GM12878 (cell line): ENCODE measurements at regions not wholly inside any gene's neighbourhood (a gene's known extent, or its start where the extent isn't known, plus 50 kb on each side); places are given as distances from the start of the nearest gene placed in this dataset.

Source experiments
- ATAC-seq: fragments of 200-7000 bp; cut with Tn5 transposase; 3 replicates; pipeline ENCODE4 v1.9.1; 2020; ENCODE audit warnings: mild to moderate bottlenecking, moderate library complexity
- BruUV-seq: library from RNA; stranded (reverse); fragments of 400-500 nt; replicated peaks from 2 replicates; lab custom pipeline; 2021; lab: Mats Ljungman, UMichigan
- CTCF ChIA-PET: fragments of 300-600 bp; sonication (Branson Sonifier 250); formaldehyde crosslinking; extraction: SDS; loops from one replicate; lab custom pipeline; 2021; ENCODE audit warnings: inconsistent platforms; lab: Yijun Ruan, JAX
- POLR2A ChIA-PET: fragments of 350-600 bp; formaldehyde crosslinking; extraction: SDS; loops from one replicate; lab custom pipeline; 2021; ENCODE audit warnings: inconsistent platforms; lab: Charles Lee
- RAD21 ChIA-PET: fragments of 300-600 bp; sonication (Branson Sonifier 250); formaldehyde crosslinking; loops from one replicate; lab custom pipeline; 2023; ENCODE audit warnings: antibody characterized with exemption; ENCODE audit not compliant: unreplicated experiment; lab: Charles Lee
- SMC1A ChIA-PET: fragments of 300-600 bp; sonication (Branson Sonifier 250); formaldehyde crosslinking; loops from one replicate; lab custom pipeline; 2023; ENCODE audit not compliant: unreplicated experiment, uncharacterized antibody; lab: Charles Lee
- DNase-seq: peaks from one replicate; pipeline ENCODE4 v3.0.0-alpha.2; 2011; ENCODE audit warnings: low read depth, low spot score
- FAIRE-seq: peaks from 3 replicates; lab custom pipeline; 2011; peaks lifted over from hg19 to GRCh38; lab: Jason Lieb, UNC
- H2AFZ ChIP-seq: 2 replicates; pipeline ENCODE4 v1.6.0; 2011; ENCODE audit warnings: low read depth, low read length, control low read depth; ENCODE audit not compliant: control insufficient read depth
- H3K27ac ChIP-seq: 2 replicates; pipeline ENCODE4 v1.5.1; 2011; ENCODE audit warnings: control low read depth; ENCODE audit not compliant: control insufficient read depth, insufficient read depth
- H3K27me3 ChIP-seq, 2 experiments: replicated peaks in 1 of 2; 2 replicates each; pipeline versions ENCODE4 v1.6.0 to v1.6.1; 2011; ENCODE audit warnings: low read length in 1 of 2; ENCODE audit not compliant: control insufficient read depth in 2 of 2, insufficient read depth in 2 of 2
- H3K36me3 ChIP-seq, 2 experiments: 2 replicates each; pipeline ENCODE4 v1.5.1; 2011; ENCODE audit warnings: low read length in 1 of 2; ENCODE audit not compliant: control insufficient read depth in 2 of 2, insufficient read depth in 2 of 2
- H3K4me1 ChIP-seq: 2 replicates; pipeline ENCODE4 v1.6.1; 2011; ENCODE audit warnings: mild to moderate bottlenecking, low read length, moderate library complexity, mixed read lengths; ENCODE audit not compliant: control insufficient read depth, insufficient read depth
- H3K4me2 ChIP-seq: 2 replicates; pipeline ENCODE4 v1.6.0; 2011; ENCODE audit warnings: control low read depth; ENCODE audit not compliant: control insufficient read depth, insufficient read depth
- H3K4me3 ChIP-seq: fragments of 200-600 bp; sonication (generic); 2 replicates; pipeline ENCODE4 v1.5.1; 2016
- H3K79me2 ChIP-seq: 2 replicates; pipeline ENCODE4 v1.6.0; 2011; ENCODE audit warnings: low read length; ENCODE audit not compliant: control insufficient read depth, insufficient read depth
- H3K9ac ChIP-seq: 2 replicates; pipeline ENCODE4 v1.8.0; 2011; ENCODE audit warnings: low read length, control low read depth, mixed read lengths; ENCODE audit not compliant: control insufficient read depth, insufficient read depth
- H3K9me3 ChIP-seq: replicated peaks from 3 replicates; pipeline ENCODE4 v1.5.1; 2011; ENCODE audit warnings: mild to moderate bottlenecking, low read length; ENCODE audit not compliant: control insufficient read depth, insufficient read depth
- H4K20me1 ChIP-seq: 2 replicates; pipeline ENCODE4 v1.6.0; 2011; ENCODE audit not compliant: control insufficient read depth, insufficient read depth
- BCL11A ChIP-seq: IDR thresholded peaks from 2 replicates; pipeline ENCODE4 v1.6.1; 2011; ENCODE audit warnings: low read depth, low read length
- CBX5 ChIP-seq: sonication (generic); IDR thresholded peaks from 2 replicates; pipeline ENCODE4 v1.6.1; 2016; ENCODE audit warnings: low read depth, moderate library complexity, mild to moderate bottlenecking, inconsistent platforms
- CHD4 ChIP-seq: fragments of 200-600 bp; sonication (generic); IDR thresholded peaks from 2 replicates; pipeline ENCODE4 v1.6.1; 2016; ENCODE audit warnings: mild to moderate bottlenecking
- SP1 ChIP-seq: IDR thresholded peaks from one replicate; pipeline ENCODE4 v1.6.1; 2011; ENCODE audit warnings: low read depth, low read length
- STAT1 ChIP-seq: fragments of 450-650 bp; conservative IDR thresholded peaks from 2 replicates; pipeline ENCODE4 v1.6.1; 2014; ENCODE audit warnings: antibody characterized with exemption, mild to moderate bottlenecking
- TCF7 ChIP-seq: IDR thresholded peaks from 2 replicates; pipeline ENCODE4 v1.6.1; 2014; ENCODE audit warnings: antibody characterized with exemption, borderline replicate concordance
- YY1 ChIP-seq: IDR thresholded peaks from 2 replicates; pipeline ENCODE4 v1.6.1; 2011; ENCODE audit warnings: low read depth, mild to moderate bottlenecking, low read length
- ZNF207 ChIP-seq: fragments of 450-650 bp; IDR thresholded peaks from 2 replicates; pipeline ENCODE4 v1.6.1; 2014; ENCODE audit warnings: antibody characterized with exemption, mild to moderate bottlenecking, borderline replicate concordance
- ZNF384 ChIP-seq: IDR thresholded peaks from 2 replicates; pipeline ENCODE4 v1.6.1; 2012; ENCODE audit warnings: low read depth, mild to moderate bottlenecking, low read length, improper control_type of control experiment, borderline replicate concordance
- WGBS: methylation state at CpG from one replicate; pipeline ENCODE4 v1.1.6; 2016; ENCODE audit warnings: low lambda C conversion rate; ENCODE audit not compliant: insufficient replicate concordance, insufficient coverage; ENCODE audit errors: missing lambda C conversion rate; 5-methylcytosine and 5-hydroxymethylcytosine counted together
- in situ Hi-C: fragments of 300-500 bp; cut with MboI; formaldehyde crosslinking; loops from 9 replicates; pipeline ENCODE4 v1.14.3; 2018; ENCODE audit warnings: mixed read lengths
- intact Hi-C: fragments of 100-400 bp; cut with micrococcal nuclease; formaldehyde crosslinking; loops from one replicate; pipeline ENCODE4 v1.14.2; 2022; ENCODE audit not compliant: unreplicated experiment
- TF ChIP-seq, protein P1 (sequence below): fragments of 450-650 bp; IDR thresholded peaks from 2 replicates; pipeline ENCODE4 v1.6.1; 2017; ENCODE audit warnings: low read depth, mild to moderate bottlenecking, moderate library complexity
- TF ChIP-seq, protein P2 (sequence below): fragments of 150-350 bp; IDR thresholded peaks from 2 replicates; pipeline ENCODE4 v1.6.1; 2014; ENCODE audit warnings: mild to moderate bottlenecking, low read depth, low read length
- TF ChIP-seq, protein P3 (sequence below): fragments of 450-650 bp; formaldehyde crosslinking; IDR thresholded peaks from 2 replicates; pipeline ENCODE4 v1.5.0; 2022; ENCODE audit warnings: mild to moderate bottlenecking, missing genetic modification characterization

- DNase-seq (no peak), ATAC-seq (no peak), FAIRE-seq (no peak)
- Histone ChIP-seq H3K27me3 (no peaks in the 10 kb centered on the region), H3K9ac (no peak overlapping the region), H3K4me2 (no peak overlapping the region), H3K4me3 (no peak overlapping the region), H4K20me1 (no peaks in the 10 kb centered on the region), H3K36me3 (no peaks in the 10 kb centered on the region), H3K9me3 (no peaks in the 10 kb centered on the region; the same call in 2 of the 3 replicates), H2AFZ (no peak overlapping the region), H3K79me2 (no peaks in the 10 kb centered on the region), H3K4me1 (no peaks in the 10 kb centered on the region), H3K27ac (no peak overlapping the region)
- ChIA-PET SMC1A (no interaction called here), RAD21 (no interaction called here), CTCF (no interaction called here), POLR2A (no interaction called here)
- TF ChIP-seq, protein P1, sequence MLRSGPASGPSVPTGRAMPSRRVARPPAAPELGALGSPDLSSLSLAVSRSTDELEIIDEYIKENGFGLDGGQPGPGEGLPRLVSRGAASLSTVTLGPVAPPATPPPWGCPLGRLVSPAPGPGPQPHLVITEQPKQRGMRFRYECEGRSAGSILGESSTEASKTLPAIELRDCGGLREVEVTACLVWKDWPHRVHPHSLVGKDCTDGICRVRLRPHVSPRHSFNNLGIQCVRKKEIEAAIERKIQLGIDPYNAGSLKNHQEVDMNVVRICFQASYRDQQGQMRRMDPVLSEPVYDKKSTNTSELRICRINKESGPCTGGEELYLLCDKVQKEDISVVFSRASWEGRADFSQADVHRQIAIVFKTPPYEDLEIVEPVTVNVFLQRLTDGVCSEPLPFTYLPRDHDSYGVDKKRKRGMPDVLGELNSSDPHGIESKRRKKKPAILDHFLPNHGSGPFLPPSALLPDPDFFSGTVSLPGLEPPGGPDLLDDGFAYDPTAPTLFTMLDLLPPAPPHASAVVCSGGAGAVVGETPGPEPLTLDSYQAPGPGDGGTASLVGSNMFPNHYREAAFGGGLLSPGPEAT, result no peak
- TF ChIP-seq CBX5 (no peak), ZNF207 (no peak), STAT1 (no peak), BCL11A (no peak), YY1 (no peak), SP1 (no peak), ZNF384 (no peak), TCF7 (no peak), CHD4 (no peak)
- TF ChIP-seq, protein P2, sequence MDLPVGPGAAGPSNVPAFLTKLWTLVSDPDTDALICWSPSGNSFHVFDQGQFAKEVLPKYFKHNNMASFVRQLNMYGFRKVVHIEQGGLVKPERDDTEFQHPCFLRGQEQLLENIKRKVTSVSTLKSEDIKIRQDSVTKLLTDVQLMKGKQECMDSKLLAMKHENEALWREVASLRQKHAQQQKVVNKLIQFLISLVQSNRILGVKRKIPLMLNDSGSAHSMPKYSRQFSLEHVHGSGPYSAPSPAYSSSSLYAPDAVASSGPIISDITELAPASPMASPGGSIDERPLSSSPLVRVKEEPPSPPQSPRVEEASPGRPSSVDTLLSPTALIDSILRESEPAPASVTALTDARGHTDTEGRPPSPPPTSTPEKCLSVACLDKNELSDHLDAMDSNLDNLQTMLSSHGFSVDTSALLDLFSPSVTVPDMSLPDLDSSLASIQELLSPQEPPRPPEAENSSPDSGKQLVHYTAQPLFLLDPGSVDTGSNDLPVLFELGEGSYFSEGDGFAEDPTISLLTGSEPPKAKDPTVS, result no peak
- TF ChIP-seq, protein P3, sequence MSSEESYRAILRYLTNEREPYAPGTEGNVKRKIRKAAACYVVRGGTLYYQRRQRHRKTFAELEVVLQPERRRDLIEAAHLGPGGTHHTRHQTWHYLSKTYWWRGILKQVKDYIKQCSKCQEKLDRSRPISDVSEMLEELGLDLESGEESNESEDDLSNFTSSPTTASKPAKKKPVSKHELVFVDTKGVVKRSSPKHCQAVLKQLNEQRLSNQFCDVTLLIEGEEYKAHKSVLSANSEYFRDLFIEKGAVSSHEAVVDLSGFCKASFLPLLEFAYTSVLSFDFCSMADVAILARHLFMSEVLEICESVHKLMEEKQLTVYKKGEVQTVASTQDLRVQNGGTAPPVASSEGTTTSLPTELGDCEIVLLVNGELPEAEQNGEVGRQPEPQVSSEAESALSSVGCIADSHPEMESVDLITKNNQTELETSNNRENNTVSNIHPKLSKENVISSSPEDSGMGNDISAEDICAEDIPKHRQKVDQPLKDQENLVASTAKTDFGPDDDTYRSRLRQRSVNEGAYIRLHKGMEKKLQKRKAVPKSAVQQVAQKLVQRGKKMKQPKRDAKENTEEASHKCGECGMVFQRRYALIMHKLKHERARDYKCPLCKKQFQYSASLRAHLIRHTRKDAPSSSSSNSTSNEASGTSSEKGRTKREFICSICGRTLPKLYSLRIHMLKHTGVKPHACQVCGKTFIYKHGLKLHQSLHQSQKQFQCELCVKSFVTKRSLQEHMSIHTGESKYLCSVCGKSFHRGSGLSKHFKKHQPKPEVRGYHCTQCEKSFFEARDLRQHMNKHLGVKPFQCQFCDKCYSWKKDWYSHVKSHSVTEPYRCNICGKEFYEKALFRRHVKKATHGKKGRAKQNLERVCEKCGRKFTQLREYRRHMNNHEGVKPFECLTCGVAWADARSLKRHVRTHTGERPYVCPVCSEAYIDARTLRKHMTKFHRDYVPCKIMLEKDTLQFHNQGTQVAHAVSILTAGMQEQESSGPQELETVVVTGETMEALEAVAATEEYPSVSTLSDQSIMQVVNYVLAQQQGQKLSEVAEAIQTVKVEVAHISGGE (CRISPR knock-in tag), result no peak
- in situ Hi-C loops (no loop called here), intact Hi-C loops (no loop called here)
- BruUV-seq, result no TSS peak
- WGBS, result 31% methylated on average over 3 of the region's 3 CpGs
Observed at GRCh38 chr9:106065136-106065535, 370.8 kb downstream of the TMEM38B start.
